ENCODE measurements at regions not wholly inside any gene's neighbourhood (a gene's known extent, or its start where the extent isn't known, plus 50 kb on each side); places are given as distances from the start of the nearest gene placed in this dataset.

- TF ChIP-seq CTCF (IDR thresholded peaks at IDR 0.05) (no peak), EZH2 (IDR thresholded peaks at IDR 0.05) (no peak)
Observed at GRCh38 chr2:5391362-5391761, 300.8 kb upstream of the SOX11 start.

Measured in neural progenitor cell (in vitro differentiated cells).